HCT116 (cell line): ENCODE measurements at regions not wholly inside any gene's neighbourhood (a gene's known extent, or its start where the extent isn't known, plus 50 kb on each side); places are given as distances from the start of the nearest gene placed in this dataset.

Source experiments
- CTCF ChIP-seq, 3 experiments: fragments of 200-600 bp in 1 of 3; sonication (generic) in 1 of 3; IDR thresholded peaks in 2 of 3; conservative IDR thresholded peaks in 1 of 3; 2 replicates each; pipeline ENCODE4 v1.5.1; 2012 to 2017; ENCODE audit warnings: low read depth in 2 of 3, low read length in 2 of 3, antibody characterized with exemption in 1 of 3, borderline replicate concordance in 1 of 3, control low read depth in 1 of 3, mild to moderate bottlenecking in 1 of 3, mixed read lengths in 1 of 3, mixed run types in 1 of 3, moderate library complexity in 1 of 3; ENCODE audit not compliant: insufficient read depth in 1 of 3
- EZH2 ChIP-seq: fragments of 200-600 bp; sonication (generic); IDR thresholded peaks from 2 replicates; pipeline ENCODE4 v1.6.1; 2017; ENCODE audit warnings: antibody characterized with exemption, mixed run types
- FOSL1 ChIP-seq: IDR thresholded peaks from 2 replicates; pipeline ENCODE4 v1.6.1; 2012; ENCODE audit warnings: low read depth
- POLR2A ChIP-seq: IDR thresholded peaks from 2 replicates; pipeline ENCODE4 v1.7.0; 2011; ENCODE audit warnings: borderline replicate concordance; ENCODE audit not compliant: insufficient read depth, insufficient read length; ENCODE audit errors: extremely low read depth
- RAD21 ChIP-seq: IDR thresholded peaks from 2 replicates; pipeline ENCODE4 v1.6.1; 2012; ENCODE audit warnings: low read depth, mild to moderate bottlenecking
- TF ChIP-seq, protein P1 (sequence below): IDR thresholded peaks from 2 replicates; pipeline ENCODE4 v1.6.1; 2012

- no peak for TF ChIP-seq RAD21
- TF ChIP-seq, protein P1, sequence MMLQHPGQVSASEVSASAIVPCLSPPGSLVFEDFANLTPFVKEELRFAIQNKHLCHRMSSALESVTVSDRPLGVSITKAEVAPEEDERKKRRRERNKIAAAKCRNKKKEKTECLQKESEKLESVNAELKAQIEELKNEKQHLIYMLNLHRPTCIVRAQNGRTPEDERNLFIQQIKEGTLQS: no peak
- TF ChIP-seq EZH2: no peak
- no peak for TF ChIP-seq POLR2A
- no peak for TF ChIP-seq FOSL1
- TF ChIP-seq CTCF (IDR thresholded peaks at IDR 0.05 in 2 of 3, conservative IDR thresholded peaks at IDR 0.05 in 1 of 3; ENCODE audit: borderline replicate concordance in 1 of 3, insufficient read depth in 1 of 3, low read depth in 2 of 3, low read length in 2 of 3): no peak
Observed at GRCh38 chr11:120057028-120057330, 80.9 kb downstream of the TRIM29 start.
